H9 (cell line): ENCODE measurements at regions not wholly inside any gene's neighbourhood (a gene's known extent, or its start where the extent isn't known, plus 50 kb on each side); places are given as distances from the start of the nearest gene placed in this dataset.
A peak's percentile ranks its signal among the peaks of the same experiment; 100 is the strongest.

ENCODE experiments used
- DNase-seq: peaks from one replicate; pipeline ENCODE4 v3.0.0-alpha.2; 2017
- H2AFZ ChIP-seq: one replicate; pipeline ENCODE4 v1.6.1; 2013; ENCODE audit warnings: mild to moderate bottlenecking, low read length, control low read depth, moderate library complexity
- H2AK5ac ChIP-seq: 2 replicates; pipeline ENCODE4 v1.6.1; 2013; ENCODE audit warnings: low read length, control low read depth, mixed read lengths; ENCODE audit not compliant: insufficient read length
- H2BK120ac ChIP-seq: one replicate; pipeline ENCODE4 v1.6.1; 2013; ENCODE audit warnings: low read depth, mild to moderate bottlenecking, low read length, control low read depth, inconsistent platforms; ENCODE audit not compliant: poor library complexity, severe bottlenecking
- H2BK12ac ChIP-seq: 2 replicates; pipeline ENCODE4 v1.6.1; 2013; ENCODE audit warnings: low read length, control low read depth, mixed read lengths, low read depth; ENCODE audit not compliant: insufficient read length
- H2BK15ac ChIP-seq: 2 replicates; pipeline ENCODE4 v1.6.1; 2013; ENCODE audit warnings: low read depth, low read length, control low read depth
- H2BK20ac ChIP-seq: one replicate; pipeline ENCODE4 v1.6.1; 2013; ENCODE audit warnings: low read depth, mild to moderate bottlenecking, low read length, control low read depth, inconsistent platforms; ENCODE audit not compliant: poor library complexity, severe bottlenecking
- H2BK5ac ChIP-seq: 2 replicates; pipeline ENCODE4 v1.6.1; 2013; ENCODE audit warnings: low read length, control low read depth, mixed read lengths; ENCODE audit not compliant: insufficient read length
- H3K14ac ChIP-seq: 2 replicates; pipeline ENCODE4 v1.6.1; 2013; ENCODE audit warnings: low read length, control low read depth; ENCODE audit not compliant: insufficient read depth
- H3K18ac ChIP-seq: 2 replicates; pipeline ENCODE4 v1.6.1; 2013; ENCODE audit warnings: low read depth, mild to moderate bottlenecking, mixed read lengths, low read length, control low read depth; ENCODE audit not compliant: insufficient read length
- H3K23ac ChIP-seq: 2 replicates; pipeline ENCODE4 v1.6.1; 2013; ENCODE audit warnings: low read length, control low read depth, mixed read lengths, low read depth; ENCODE audit not compliant: insufficient read length
- H3K23me2 ChIP-seq: 2 replicates; pipeline ENCODE4 v1.6.1; 2013; ENCODE audit warnings: low read depth, mild to moderate bottlenecking, mixed read lengths, low read length, control low read depth; ENCODE audit not compliant: insufficient read length, poor library complexity, severe bottlenecking
- H3K27ac ChIP-seq: 2 replicates; pipeline ENCODE4 v1.5.1; 2013; ENCODE audit warnings: low read length, control low read depth, mixed read lengths, low read depth; ENCODE audit not compliant: insufficient read length
- H3K27me3 ChIP-seq: 2 replicates; pipeline ENCODE4 v1.6.1; 2013; ENCODE audit warnings: low read length, control low read depth, inconsistent platforms; ENCODE audit not compliant: insufficient read depth
- H3K4ac ChIP-seq: 2 replicates; pipeline ENCODE4 v1.6.1; 2013; ENCODE audit warnings: low read depth, mild to moderate bottlenecking, control low read depth, inconsistent platforms, low read length, moderate library complexity
- H3K4me1 ChIP-seq: 2 replicates; pipeline ENCODE4 v1.6.1; 2013; ENCODE audit warnings: low read length, control low read depth, inconsistent platforms; ENCODE audit not compliant: insufficient read depth
- H3K4me2 ChIP-seq: 2 replicates; pipeline ENCODE4 v1.6.1; 2013; ENCODE audit warnings: low read length, control low read depth, mixed read lengths; ENCODE audit not compliant: insufficient read length, insufficient read depth
- H3K56ac ChIP-seq: 2 replicates; pipeline ENCODE4 v1.6.1; 2013; ENCODE audit warnings: low read depth, mild to moderate bottlenecking, mixed read lengths, low read length, control low read depth; ENCODE audit not compliant: insufficient read length
- H3K79me1 ChIP-seq: 2 replicates; pipeline ENCODE4 v1.6.1; 2013; ENCODE audit warnings: low read depth, mild to moderate bottlenecking, moderate library complexity, low read length, control low read depth, inconsistent platforms; ENCODE audit not compliant: insufficient read depth, poor library complexity, severe bottlenecking
- H3K79me2 ChIP-seq: 2 replicates; pipeline ENCODE4 v1.6.1; 2013; ENCODE audit warnings: low read length, control low read depth, inconsistent platforms; ENCODE audit not compliant: insufficient read depth
- H3K9ac ChIP-seq: 2 replicates; pipeline ENCODE4 v1.6.1; 2013; ENCODE audit warnings: low read length, control low read depth, mixed read lengths; ENCODE audit not compliant: insufficient read length; ENCODE audit errors: extremely low read depth
- H3K9me3 ChIP-seq: one replicate; pipeline ENCODE4 v1.6.1; 2013; ENCODE audit warnings: low read depth, low read length, inconsistent platforms; ENCODE audit not compliant: control insufficient read depth
- H3T11ph ChIP-seq: one replicate; pipeline ENCODE4 v1.6.1; 2013; ENCODE audit warnings: mild to moderate bottlenecking, low read length, control low read depth, inconsistent platforms
- H4K20me1 ChIP-seq: one replicate; pipeline ENCODE4 v1.6.1; 2013; ENCODE audit not compliant: control insufficient read depth, insufficient read length, insufficient read depth
- H4K5ac ChIP-seq: 2 replicates; pipeline ENCODE4 v1.6.1; 2013; ENCODE audit warnings: low read depth, mild to moderate bottlenecking, mixed read lengths, low read length, control low read depth; ENCODE audit not compliant: insufficient read length
- H4K8ac ChIP-seq: replicated peaks from 2 replicates; pipeline ENCODE4 v1.6.1; 2013; ENCODE audit warnings: low read length, control low read depth, mixed read lengths, low read depth; ENCODE audit not compliant: insufficient read length
- H4K91ac ChIP-seq: 2 replicates; pipeline ENCODE4 v1.6.1; 2013; ENCODE audit warnings: low read depth, mild to moderate bottlenecking, moderate library complexity, mixed read lengths, low read length, control low read depth; ENCODE audit not compliant: insufficient read length
- H3K27ac Mint-ChIP-seq, 3 experiments: 2 replicates in 2 of 3; 3 replicates in 1 of 3; pipeline ENCODE4 v1.8.0; 2020 to 2021; ENCODE audit warnings: mixed read lengths in 3 of 3, mild to moderate bottlenecking in 1 of 3, moderate library complexity in 1 of 3
- H3K27me3 Mint-ChIP-seq: 2 replicates; pipeline ENCODE4 v1.8.0; 2021; ENCODE audit warnings: low read depth, mild to moderate bottlenecking, moderate library complexity, mixed read lengths
- H3K36me3 Mint-ChIP-seq, 3 experiments: 2 replicates in 2 of 3; 3 replicates in 1 of 3; pipeline ENCODE4 v1.8.0; 2020 to 2021; ENCODE audit warnings: low read depth in 3 of 3, mixed read lengths in 3 of 3; ENCODE audit not compliant: insufficient read depth in 1 of 3
- H3K4me1 Mint-ChIP-seq, 2 experiments: 2 replicates each; pipeline ENCODE4 v1.8.0; 2020; ENCODE audit warnings: mixed read lengths in 2 of 2
- H3K4me3 Mint-ChIP-seq, 2 experiments: 2 replicates in 1 of 2; 3 replicates in 1 of 2; pipeline ENCODE4 v1.8.0; 2020 to 2021; ENCODE audit warnings: mild to moderate bottlenecking in 2 of 2, mixed read lengths in 2 of 2, moderate library complexity in 1 of 2
- H3K9me3 Mint-ChIP-seq, 2 experiments: 2 replicates in 1 of 2; 3 replicates in 1 of 2; pipeline ENCODE4 v1.8.0; 2020; ENCODE audit warnings: mild to moderate bottlenecking in 2 of 2, mixed read lengths in 2 of 2, moderate library complexity in 1 of 2
- CTCF ChIP-seq: fragments of 200-600 bp; sonication (generic); conservative IDR thresholded peaks from 3 replicates; pipeline ENCODE4 v1.8.0; 2021; ENCODE audit warnings: antibody characterized with exemption, mild to moderate bottlenecking
- WGBS: extraction: QIAGEN DNeasy Blood & Tissue Kit; methylation state at CpG from one replicate; pipeline ENCODE4 v1.1.7; 2013; ENCODE audit warnings: missing lambda C conversion rate, low lambda C conversion rate, mixed read lengths; ENCODE audit not compliant: insufficient read length; ENCODE audit errors: extremely low coverage; 5-methylcytosine and 5-hydroxymethylcytosine counted together

GRCh38 chr1:63199706-63200335 lies 122.5 kb upstream of the FOXD3 start:
- Histone ChIP-seq H3K14ac (no peak overlapping the region), H3K79me2 (no peaks in the 10 kb centered on the region), H2AK5ac (no peak overlapping the region), H4K5ac (no peak overlapping the region), H2BK20ac (no peak overlapping the region), H2BK15ac (no peak overlapping the region), H2AFZ (no peak overlapping the region), H3K9me3 (no peaks in the 10 kb centered on the region), H4K8ac (no peak overlapping the region), H2BK120ac (no peak overlapping the region), H3K27ac (no peak overlapping the region), H3K27me3 (peaks cover 24% of the 10 kb centered on the region; the same call in 1 of the 2 replicates), H3K23me2 (peaks cover 5% of the 10 kb centered on the region), H4K20me1 (no peaks in the 10 kb centered on the region), H3T11ph (no peak overlapping the region), H3K4ac (no peak overlapping the region), H3K23ac (no peak overlapping the region), H3K4me2 (peak overlapping the region; percentile 44), H4K91ac (no peak overlapping the region), H3K9ac (no peak overlapping the region), H3K56ac (no peak overlapping the region), H2BK5ac (no peak overlapping the region), H3K79me1 (no peaks in the 10 kb centered on the region), H3K4me1 (peaks cover 4% of the 10 kb centered on the region; the same call in 1 of the 2 replicates), H3K18ac (no peak overlapping the region), H2BK12ac (no peak overlapping the region)
- peak overlapping the region in 2 of 3 experiments; percentile 53 to 66; a peak in 4 of 7 replicates for H3K27ac Mint-ChIP-seq
- peak overlapping the region; percentile 40 to 64 for H3K4me3 Mint-ChIP-seq
- peak; percentile 41 for DNase-seq
- peaks cover 49% of the 10 kb centered on the region for H3K27me3 Mint-ChIP-seq
- H3K4me1 Mint-ChIP-seq: peaks cover 43 to 47% of the 10 kb centered on the region in 2 experiments
- peaks cover 4 to 10% (median 6%) of the 10 kb centered on the region in 3 experiments for H3K36me3 Mint-ChIP-seq
- peaks cover 5 to 7% of the 10 kb centered on the region in 2 experiments; a peak in 4 of 5 replicates for H3K9me3 Mint-ChIP-seq
- no peak for TF ChIP-seq CTCF
- WGBS: no CpG with 5 or more reads among the region's 7 CpGs
